AG10803 (cell line): ENCODE measurements at regions not wholly inside any gene's neighbourhood (a gene's known extent, or its start where the extent isn't known, plus 50 kb on each side); places are given as distances from the start of the nearest gene placed in this dataset.
"Not testable (repeated sequence)": the region's sequence is repeated elsewhere in the genome, so short reads cannot be mapped to it uniquely, and the experiment has no call there.

ENCODE experiments used
- DNase-seq: peaks from one replicate; pipeline ENCODE4 v3.0.0; 2010; ENCODE audit warnings: low read depth
- H3K4me3 ChIP-seq: 2 replicates; pipeline ENCODE4 v1.5.1; 2011; ENCODE audit warnings: mild to moderate bottlenecking, low read length, control low read depth
- TF ChIP-seq, protein P1 (sequence below): conservative IDR thresholded peaks from 2 replicates; pipeline ENCODE4 v1.5.1; 2011; ENCODE audit warnings: mild to moderate bottlenecking, low read length, control low read depth, inconsistent platforms

DNA sequence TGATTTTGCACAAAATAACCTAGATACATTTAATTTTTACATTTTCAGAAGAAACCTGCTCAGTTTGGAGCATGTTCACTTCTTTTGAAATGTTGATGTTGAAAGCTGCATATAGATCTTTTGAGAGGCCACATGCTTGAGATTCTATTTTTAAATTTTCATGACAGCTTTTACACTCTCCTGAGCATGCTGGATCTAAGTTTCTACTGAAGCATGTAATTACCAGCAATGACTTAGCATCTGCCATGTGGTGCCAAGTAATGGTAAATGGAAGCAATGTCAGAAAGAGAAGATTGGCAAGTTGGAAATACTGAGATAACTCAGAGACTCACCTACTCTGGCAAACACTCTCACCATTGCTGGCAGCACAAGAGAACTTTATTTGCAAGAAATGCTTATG lies 310.6 kb downstream of the NSUN3 start:
- no peak overlapping the region for H3K4me3 ChIP-seq
- TF ChIP-seq, protein P1, sequence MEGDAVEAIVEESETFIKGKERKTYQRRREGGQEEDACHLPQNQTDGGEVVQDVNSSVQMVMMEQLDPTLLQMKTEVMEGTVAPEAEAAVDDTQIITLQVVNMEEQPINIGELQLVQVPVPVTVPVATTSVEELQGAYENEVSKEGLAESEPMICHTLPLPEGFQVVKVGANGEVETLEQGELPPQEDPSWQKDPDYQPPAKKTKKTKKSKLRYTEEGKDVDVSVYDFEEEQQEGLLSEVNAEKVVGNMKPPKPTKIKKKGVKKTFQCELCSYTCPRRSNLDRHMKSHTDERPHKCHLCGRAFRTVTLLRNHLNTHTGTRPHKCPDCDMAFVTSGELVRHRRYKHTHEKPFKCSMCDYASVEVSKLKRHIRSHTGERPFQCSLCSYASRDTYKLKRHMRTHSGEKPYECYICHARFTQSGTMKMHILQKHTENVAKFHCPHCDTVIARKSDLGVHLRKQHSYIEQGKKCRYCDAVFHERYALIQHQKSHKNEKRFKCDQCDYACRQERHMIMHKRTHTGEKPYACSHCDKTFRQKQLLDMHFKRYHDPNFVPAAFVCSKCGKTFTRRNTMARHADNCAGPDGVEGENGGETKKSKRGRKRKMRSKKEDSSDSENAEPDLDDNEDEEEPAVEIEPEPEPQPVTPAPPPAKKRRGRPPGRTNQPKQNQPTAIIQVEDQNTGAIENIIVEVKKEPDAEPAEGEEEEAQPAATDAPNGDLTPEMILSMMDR, result no peak
- no peak for DNase-seq

DNA sequence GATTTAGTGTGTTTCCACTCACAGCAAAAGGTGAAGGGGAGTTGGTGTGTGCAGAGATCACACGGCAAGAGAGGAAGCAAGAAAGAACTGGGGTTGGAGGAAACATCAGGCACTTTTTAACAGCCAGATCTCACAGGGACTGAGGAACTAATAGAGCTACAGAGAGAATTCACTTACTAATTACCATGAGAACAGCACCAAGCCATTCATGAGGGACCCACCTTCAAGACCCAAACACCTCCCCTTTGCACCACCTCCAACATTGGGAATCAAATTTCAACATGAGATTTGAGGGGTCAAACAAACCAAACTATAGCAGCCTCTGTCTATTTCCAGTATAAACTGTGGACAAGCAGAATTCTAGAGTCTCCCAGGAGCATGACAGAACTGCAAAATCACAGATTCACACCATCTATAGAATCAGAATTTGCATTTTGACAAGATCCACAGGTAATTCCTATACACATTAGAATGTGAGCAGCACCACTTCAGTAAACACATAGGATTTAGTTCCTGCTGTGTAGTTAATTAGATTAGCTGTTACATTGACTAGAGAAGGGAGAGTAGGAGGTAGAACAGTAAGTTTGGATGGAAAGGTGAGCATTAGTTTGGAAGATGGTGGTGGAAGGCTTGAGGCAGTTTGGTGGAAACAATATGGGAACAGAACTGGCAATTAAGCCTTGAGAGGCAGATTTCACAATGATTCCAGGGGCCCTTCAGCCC lies 311.7 kb downstream of the NSUN3 start:
- TF ChIP-seq, protein P1, result no peak
- H3K4me3 ChIP-seq, result no peak overlapping the region
- no peak for DNase-seq

DNA sequence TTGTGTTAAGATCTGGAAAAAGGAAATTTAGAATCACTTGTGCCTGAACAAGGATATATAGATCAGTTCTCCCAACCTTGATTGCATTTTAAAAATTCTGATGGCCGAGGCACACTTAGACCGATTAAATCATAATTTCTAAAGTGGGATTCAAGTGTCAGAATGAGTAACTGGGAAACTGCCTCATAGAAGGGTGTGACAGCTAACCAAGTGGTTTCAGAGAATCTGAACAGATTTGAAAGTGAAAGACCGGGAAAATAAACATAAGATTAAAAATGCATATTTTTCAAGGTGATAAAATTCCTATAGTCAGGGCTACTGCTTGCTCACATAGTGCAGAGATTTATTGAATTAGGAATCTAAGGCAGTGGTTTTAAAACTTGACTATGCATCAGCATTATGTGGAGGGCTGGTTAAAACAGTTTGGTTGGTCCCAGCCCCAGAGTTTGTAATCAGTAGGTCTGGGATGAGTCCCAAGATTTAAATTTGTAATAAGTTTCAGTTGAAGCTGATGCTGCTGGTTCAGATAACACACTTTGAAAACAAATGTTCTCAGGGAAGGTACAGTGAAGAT lies 314.3 kb downstream of the NSUN3 start:
- not testable (repeated sequence) for DNase-seq, H3K4me3 ChIP-seq

DNA sequence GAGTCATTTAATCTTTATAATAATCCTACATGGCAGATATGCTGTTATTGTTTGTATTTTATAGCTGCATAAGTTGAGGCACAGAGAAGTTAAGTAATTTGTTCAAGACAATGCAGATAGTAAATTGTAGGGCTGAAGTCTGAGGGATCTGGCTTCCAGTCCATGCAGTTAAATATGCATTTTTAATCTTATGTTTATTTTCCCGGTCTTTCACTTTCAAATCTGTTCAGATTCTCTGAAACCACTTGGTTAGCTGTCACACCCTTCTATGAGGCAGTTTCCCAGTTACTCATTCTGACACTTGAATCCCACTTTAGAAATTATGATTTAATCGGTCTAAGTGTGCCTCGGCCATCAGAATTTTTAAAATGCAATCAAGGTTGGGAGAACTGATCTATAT lies 315.0 kb downstream of the NSUN3 start:
- H3K4me3 ChIP-seq, DNase-seq: not testable (repeated sequence)

DNA sequence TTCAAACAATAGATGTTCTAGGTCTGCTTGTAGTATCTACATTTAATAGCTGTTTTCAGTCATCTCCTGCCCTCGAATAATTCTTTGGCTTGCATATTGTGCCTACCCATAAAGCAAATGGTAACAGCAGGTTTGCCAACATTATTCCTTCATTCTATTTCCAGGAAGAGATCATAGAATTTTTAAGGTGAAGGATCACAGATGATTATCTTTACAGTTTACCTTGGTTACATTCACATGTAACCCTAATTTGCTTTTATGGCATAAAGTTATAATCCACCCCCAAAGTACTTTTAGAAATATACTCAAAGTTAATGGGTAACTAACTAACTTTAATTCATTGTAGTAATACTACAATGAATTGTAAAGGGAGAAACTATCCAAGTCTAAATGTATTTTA lies 315.5 kb downstream of the NSUN3 start:
- no peak overlapping the region for H3K4me3 ChIP-seq
- no peak for DNase-seq
- TF ChIP-seq, protein P1, result no peak

DNA sequence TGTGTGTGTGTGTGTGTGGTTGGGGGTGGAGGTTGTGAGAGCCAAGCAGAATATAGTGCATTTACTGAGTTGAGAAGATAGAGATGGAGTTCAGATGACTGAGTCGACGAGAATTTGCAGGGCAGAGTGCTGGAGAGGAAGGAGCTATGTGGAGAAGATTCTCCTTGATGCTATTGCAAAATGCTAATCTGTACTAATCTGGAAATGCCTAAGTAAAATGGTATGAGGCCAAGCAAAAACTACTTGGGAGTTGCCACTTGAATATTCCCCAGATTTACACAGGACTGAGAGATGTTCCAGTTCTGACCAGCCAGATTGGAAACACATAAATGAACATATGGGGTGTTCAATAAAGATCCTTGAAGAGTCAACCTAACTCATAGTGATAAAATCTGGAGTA lies 316.4 kb downstream of the NSUN3 start:
- no peak for DNase-seq
- TF ChIP-seq, protein P1, result no peak

DNA sequence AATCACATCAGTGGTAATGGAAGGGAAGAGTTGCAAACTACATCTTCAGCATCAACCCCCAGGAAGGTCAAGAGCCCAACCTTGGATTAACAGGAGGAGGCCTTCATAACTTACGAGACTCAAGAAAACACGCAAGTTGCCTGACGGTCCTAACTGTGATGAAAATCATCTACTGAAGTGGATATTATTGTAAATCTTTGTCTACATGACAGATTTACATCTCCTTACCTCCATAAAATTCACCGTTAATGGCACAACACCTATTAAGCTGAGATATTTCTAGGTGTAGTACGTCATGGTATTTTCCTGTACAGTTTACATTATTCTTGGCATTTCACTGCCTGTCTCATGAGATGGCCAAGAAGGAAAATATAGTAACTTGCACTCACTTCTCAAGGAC lies 332.0 kb downstream of the NSUN3 start:
- TF ChIP-seq, protein P1, result no peak
- no peak for DNase-seq
- H3K4me3 ChIP-seq, result no peak overlapping the region

More for the DNA sequence above, 316.4 kb downstream of the NSUN3 start:
- H3K4me3 ChIP-seq, result no peak overlapping the region

DNA sequence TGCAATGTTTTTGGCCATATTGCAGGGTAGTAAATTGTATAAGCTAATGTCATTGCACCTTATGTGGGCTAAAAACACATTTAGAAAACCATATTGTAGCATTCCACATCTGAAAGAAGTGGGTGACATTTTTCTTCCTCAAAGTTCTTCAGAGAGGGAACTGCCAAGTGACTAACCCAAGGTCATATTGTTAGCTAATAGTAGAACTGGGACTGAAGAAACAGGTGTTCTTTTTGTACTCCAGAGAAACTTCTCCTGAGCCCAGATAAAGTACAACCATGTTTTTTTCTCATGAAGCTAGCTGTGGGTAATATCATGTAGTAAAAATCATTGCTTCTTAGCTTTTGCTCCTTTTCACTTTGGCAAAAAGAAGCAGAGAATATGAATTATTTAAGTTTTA lies 333.0 kb downstream of the NSUN3 start:
- no peak for DNase-seq
- H3K4me3 ChIP-seq, result no peak overlapping the region
- TF ChIP-seq, protein P1, result no peak
